IMR-90 (cell line): ENCODE measurements at regions not wholly inside any gene's neighbourhood (a gene's known extent, or its start where the extent isn't known, plus 50 kb on each side); places are given as distances from the start of the nearest gene placed in this dataset.

Experiments
- ATAC-seq: fragments of 200-7000 bp; cut with Tn5 transposase; 2 replicates; pipeline ENCODE4 v1.9.1; 2020; ENCODE audit warnings: low read depth, mild to moderate bottlenecking, moderate library complexity
- BruUV-seq: library from RNA; stranded (reverse); fragments of 400-500 nt; replicated peaks from 2 replicates; lab custom pipeline; 2021; lab: Mats Ljungman, UMichigan
- CTCF ChIA-PET: fragments of 300-600 bp; formaldehyde crosslinking; extraction: SDS; loops from one replicate; lab custom pipeline; 2021; ENCODE audit warnings: antibody characterized with exemption; lab: Yijun Ruan, JAX
- POLR2A ChIA-PET: fragments of 300-600 bp; sonication (Branson Sonifier 250); formaldehyde crosslinking; loops from one replicate; lab custom pipeline; 2022; ENCODE audit warnings: antibody characterized with exemption; ENCODE audit not compliant: unreplicated experiment; lab: Charles Lee
- DNase-seq: peaks from one replicate; pipeline ENCODE4 v3.0.0; 2013
- H2AFZ ChIP-seq: replicated peaks from 2 replicates; pipeline ENCODE3; 2013; ENCODE audit warnings: low read length, mild to moderate bottlenecking; ENCODE audit not compliant: poor library complexity
- H2AK5ac ChIP-seq: 2 replicates; pipeline ENCODE4 v1.6.1; 2013; ENCODE audit warnings: low read depth, low read length, inconsistent platforms
- H2AK9ac ChIP-seq: replicated peaks from 2 replicates; pipeline ENCODE3; 2013; ENCODE audit warnings: mild to moderate bottlenecking, low read depth, low read length, moderate library complexity; ENCODE audit not compliant: poor library complexity
- H2BK120ac ChIP-seq: 2 replicates; pipeline ENCODE4 v1.6.1; 2013; ENCODE audit warnings: low read depth, low read length, inconsistent platforms
- H2BK15ac ChIP-seq: 3 replicates; pipeline ENCODE4 v1.6.1; 2013; ENCODE audit warnings: low read depth, low read length, inconsistent platforms
- H2BK20ac ChIP-seq: 2 replicates; pipeline ENCODE4 v1.6.1; 2013; ENCODE audit warnings: low read depth, mild to moderate bottlenecking, inconsistent platforms, low read length, moderate library complexity
- H2BK5ac ChIP-seq: 2 replicates; pipeline ENCODE4 v1.6.1; 2013; ENCODE audit warnings: mild to moderate bottlenecking, low read depth, low read length, inconsistent platforms; ENCODE audit not compliant: poor library complexity, severe bottlenecking
- H3K14ac ChIP-seq: replicated peaks from 2 replicates; pipeline ENCODE4 v1.6.1; 2013; ENCODE audit warnings: low read depth, low read length, inconsistent platforms
- H3K18ac ChIP-seq: 2 replicates; pipeline ENCODE4 v1.6.1; 2013; ENCODE audit warnings: low read depth, low read length, control low read depth
- H3K23ac ChIP-seq: 2 replicates; pipeline ENCODE4 v1.6.1; 2013; ENCODE audit warnings: low read depth, low read length, inconsistent platforms
- H3K27ac ChIP-seq: 2 replicates; pipeline ENCODE4 v1.5.1; 2013; ENCODE audit warnings: mild to moderate bottlenecking, control low read depth, low read length; ENCODE audit not compliant: insufficient read depth
- H3K27me3 ChIP-seq: 2 replicates; pipeline ENCODE4 v1.6.1; 2013; ENCODE audit warnings: low read length; ENCODE audit not compliant: control insufficient read depth, insufficient read depth
- H3K36me3 ChIP-seq: 2 replicates; pipeline ENCODE4 v1.6.1; 2013; ENCODE audit warnings: low read length, mixed read lengths; ENCODE audit not compliant: control insufficient read depth, insufficient read depth
- H3K4ac ChIP-seq: 2 replicates; pipeline ENCODE4 v1.6.1; 2013; ENCODE audit warnings: low read depth, low read length, inconsistent platforms
- H3K4me1 ChIP-seq: 2 replicates; pipeline ENCODE4 v1.6.1; 2013; ENCODE audit warnings: low read length, mixed read lengths; ENCODE audit not compliant: control insufficient read depth, insufficient read depth
- H3K4me2 ChIP-seq: 2 replicates; pipeline ENCODE4 v1.6.1; 2013; ENCODE audit warnings: low read depth, mild to moderate bottlenecking, control low read depth, low read length, moderate library complexity
- H3K4me3 ChIP-seq: 2 replicates; pipeline ENCODE4 v1.5.1; 2013; ENCODE audit warnings: low read depth, mild to moderate bottlenecking, control low read depth, low read length, moderate library complexity; ENCODE audit not compliant: insufficient read depth
- H3K56ac ChIP-seq: 2 replicates; pipeline ENCODE4 v1.6.1; 2013; ENCODE audit warnings: low read length, inconsistent platforms; ENCODE audit not compliant: insufficient read depth; ENCODE audit errors: extremely low read depth
- H3K79me1 ChIP-seq, 2 experiments: 2 replicates each; pipeline ENCODE4 v1.6.1; 2013; ENCODE audit warnings: low read length in 2 of 2, inconsistent platforms in 1 of 2, low read depth in 1 of 2
- H3K9ac ChIP-seq: 2 replicates; pipeline ENCODE4 v1.6.1; 2013; ENCODE audit warnings: low read depth, low read length, control low read depth
- H3K9me1 ChIP-seq: 2 replicates; pipeline ENCODE4 v1.6.1; 2013; ENCODE audit warnings: low read length, inconsistent platforms; ENCODE audit not compliant: insufficient read depth
- H3K9me3 ChIP-seq: 2 replicates; pipeline ENCODE4 v1.6.1; 2013; ENCODE audit warnings: low read length; ENCODE audit not compliant: control insufficient read depth, insufficient read depth
- H4K20me1 ChIP-seq: 2 replicates; pipeline ENCODE4 v1.6.1; 2013; ENCODE audit warnings: low read length, inconsistent platforms; ENCODE audit not compliant: insufficient read depth
- H4K5ac ChIP-seq: 2 replicates; pipeline ENCODE4 v1.6.1; 2013; ENCODE audit warnings: mild to moderate bottlenecking, low read depth, low read length, control low read depth
- H4K8ac ChIP-seq, 2 experiments: 2 replicates each; pipeline ENCODE4 v1.6.1; 2013; ENCODE audit warnings: low read depth in 2 of 2, low read length in 2 of 2, control low read depth in 1 of 2, inconsistent platforms in 1 of 2
- H4K91ac ChIP-seq: 2 replicates; pipeline ENCODE4 v1.6.1; 2013; ENCODE audit warnings: low read depth, low read length, inconsistent platforms; ENCODE audit not compliant: insufficient read depth
- BHLHE40 ChIP-seq: fragments of 150-350 bp; IDR thresholded peaks from 2 replicates; pipeline ENCODE4 v1.6.1; 2016; ENCODE audit warnings: mild to moderate bottlenecking, low read depth, low read length
- CEBPB ChIP-seq: IDR thresholded peaks from 2 replicates; pipeline ENCODE4 v1.6.1; 2012; ENCODE audit warnings: low read depth, low read length, improper control_type of control experiment
- CHD1 ChIP-seq: IDR thresholded peaks from 2 replicates; pipeline ENCODE4 v1.6.1; 2012; ENCODE audit warnings: low read depth, low read length, improper control_type of control experiment
- ELK1 ChIP-seq: fragments of 150-350 bp; IDR thresholded peaks from 2 replicates; pipeline ENCODE4 v1.6.1; 2016; ENCODE audit warnings: low read depth, mild to moderate bottlenecking, low read length, moderate library complexity, borderline replicate concordance
- FOS ChIP-seq: fragments of 150-350 bp; IDR thresholded peaks from 2 replicates; pipeline ENCODE4 v1.6.1; 2016; ENCODE audit warnings: low read depth, low read length
- MAFK ChIP-seq: IDR thresholded peaks from 2 replicates; pipeline ENCODE4 v1.6.1; 2012; ENCODE audit warnings: low read depth, low read length, improper control_type of control experiment
- MAZ ChIP-seq: IDR thresholded peaks from 2 replicates; pipeline ENCODE4 v1.6.1; 2012; ENCODE audit warnings: low read depth, mild to moderate bottlenecking, low read length, improper control_type of control experiment, moderate library complexity, borderline replicate concordance
- MXI1 ChIP-seq: IDR thresholded peaks from 2 replicates; pipeline ENCODE4 v1.6.1; 2012; ENCODE audit warnings: low read depth, mild to moderate bottlenecking, low read length, moderate library complexity, borderline replicate concordance
- NFE2L2 ChIP-seq: fragments of 150-350 bp; IDR thresholded peaks from 2 replicates; pipeline ENCODE4 v1.6.1; 2016; ENCODE audit warnings: low read depth, mild to moderate bottlenecking, low read length
- POLR2A ChIP-seq: IDR thresholded peaks from 2 replicates; pipeline ENCODE4 v1.6.1; 2012; ENCODE audit warnings: mild to moderate bottlenecking, low read depth, low read length
- RAD21 ChIP-seq: IDR thresholded peaks from 2 replicates; pipeline ENCODE4 v1.6.1; 2012; ENCODE audit warnings: low read length, improper control_type of control experiment
- RCOR1 ChIP-seq: IDR thresholded peaks from 2 replicates; pipeline ENCODE4 v1.6.1; 2012; ENCODE audit warnings: mild to moderate bottlenecking, low read length, improper control_type of control experiment; ENCODE audit not compliant: insufficient replicate concordance
- RFX5 ChIP-seq: IDR thresholded peaks from 2 replicates; pipeline ENCODE4 v1.8.0; 2012; ENCODE audit warnings: low read depth, mild to moderate bottlenecking, low read length, moderate library complexity
- SMC3 ChIP-seq: fragments of 150-350 bp; IDR thresholded peaks from 2 replicates; pipeline ENCODE4 v1.6.1; 2016; ENCODE audit warnings: low read depth, mild to moderate bottlenecking, antibody characterized with exemption, low read length, moderate library complexity
- WGBS, 2 experiments: methylation state at CpG; one replicate each; pipeline versions ENCODE4 v1.1.5 to v1.1.7; 2013; ENCODE audit warnings: missing lambda C conversion rate in 2 of 2; ENCODE audit not compliant: insufficient read length in 1 of 2; ENCODE audit errors: extremely low coverage in 2 of 2; 5-methylcytosine and 5-hydroxymethylcytosine counted together
- dilution Hi-C: fragments of 300-500 bp; cut with HindIII; formaldehyde crosslinking; loops from one replicate; pipeline ENCODE4 v1.14.3; 2018; ENCODE audit warnings: low sequenced_read_pairs; ENCODE audit not compliant: unreplicated experiment
- in situ Hi-C: fragments of 300-500 bp; cut with MboI; formaldehyde crosslinking; loops from 3 replicates; pipeline ENCODE4 v1.14.3; 2019; ENCODE audit warnings: low sequenced_read_pairs, inconsistent platforms, mixed read lengths
- intact Hi-C: fragments of 100-400 bp; cut with micrococcal nuclease; formaldehyde crosslinking; loops from 2 replicates; pipeline ENCODE4 v1.10.0; 2022
- TF ChIP-seq, protein P1 (sequence below): conservative IDR thresholded peaks from 2 replicates; pipeline ENCODE4 v1.5.1; 2012; ENCODE audit warnings: mild to moderate bottlenecking, low read depth, low read length, improper control_type of control experiment
- TF ChIP-seq, protein P2 (sequence below): fragments of 150-350 bp; IDR thresholded peaks from 2 replicates; pipeline ENCODE4 v1.6.1; 2017; ENCODE audit warnings: mild to moderate bottlenecking, antibody characterized with exemption, low read length, low read depth

- no TSS peak for BruUV-seq
- no CpG with 5 or more reads among the region's 2 CpGs for WGBS, 2 experiments
Observed at GRCh38 chr6:112613410-112613809, 266.3 kb downstream of the RFPL4B start.

More at GRCh38 chr6:112613410-112613809, 266.3 kb downstream of the RFPL4B start:
- Histone ChIP-seq H3K27me3 (no peaks in the 10 kb centered on the region), H3K4me2 (no peak overlapping the region), H3K18ac (no peak overlapping the region), H3K56ac (0 out of 2 replicates have a peak overlapping the region, but pooled peaks have one; percentile 11), H3K4ac (no peak overlapping the region), H3K79me1 (no peaks in the 10 kb centered on the region), H2AFZ (no peak overlapping the region), H2AK5ac (no peak overlapping the region), H3K9ac (no peak overlapping the region), H2BK5ac (no peak overlapping the region), H3K14ac (no peak overlapping the region), H2BK120ac (no peak overlapping the region), H4K5ac (no peak overlapping the region), H2BK20ac (no peak overlapping the region), H2AK9ac (no peak overlapping the region), H2BK15ac (no peak overlapping the region), H4K8ac (no peak overlapping the region), H4K91ac (no peak overlapping the region), H3K23ac (no peak overlapping the region), H3K4me1 (no peaks in the 10 kb centered on the region), H3K9me3 (peaks cover 7% of the 10 kb centered on the region), H3K9me1 (no peaks in the 10 kb centered on the region), H4K20me1 (no peaks in the 10 kb centered on the region), H3K36me3 (no peaks in the 10 kb centered on the region), H3K4me3 (no peak overlapping the region), H3K27ac (no peak overlapping the region)
- POLR2A ChIA-PET = no interaction called here
- in situ Hi-C loops (no loop called here), intact Hi-C loops (no loop called here), dilution Hi-C loops (no loop called here)
- CTCF ChIA-PET = no interaction called here
- DNase-seq = no peak
- no peak for ATAC-seq
- no peak for TF ChIP-seq RCOR1
- TF ChIP-seq POLR2A = no peak
- TF ChIP-seq MAFK = no peak
- TF ChIP-seq MXI1 = no peak
- no peak for TF ChIP-seq RFX5
- no peak for TF ChIP-seq FOS
- TF ChIP-seq, protein P1, sequence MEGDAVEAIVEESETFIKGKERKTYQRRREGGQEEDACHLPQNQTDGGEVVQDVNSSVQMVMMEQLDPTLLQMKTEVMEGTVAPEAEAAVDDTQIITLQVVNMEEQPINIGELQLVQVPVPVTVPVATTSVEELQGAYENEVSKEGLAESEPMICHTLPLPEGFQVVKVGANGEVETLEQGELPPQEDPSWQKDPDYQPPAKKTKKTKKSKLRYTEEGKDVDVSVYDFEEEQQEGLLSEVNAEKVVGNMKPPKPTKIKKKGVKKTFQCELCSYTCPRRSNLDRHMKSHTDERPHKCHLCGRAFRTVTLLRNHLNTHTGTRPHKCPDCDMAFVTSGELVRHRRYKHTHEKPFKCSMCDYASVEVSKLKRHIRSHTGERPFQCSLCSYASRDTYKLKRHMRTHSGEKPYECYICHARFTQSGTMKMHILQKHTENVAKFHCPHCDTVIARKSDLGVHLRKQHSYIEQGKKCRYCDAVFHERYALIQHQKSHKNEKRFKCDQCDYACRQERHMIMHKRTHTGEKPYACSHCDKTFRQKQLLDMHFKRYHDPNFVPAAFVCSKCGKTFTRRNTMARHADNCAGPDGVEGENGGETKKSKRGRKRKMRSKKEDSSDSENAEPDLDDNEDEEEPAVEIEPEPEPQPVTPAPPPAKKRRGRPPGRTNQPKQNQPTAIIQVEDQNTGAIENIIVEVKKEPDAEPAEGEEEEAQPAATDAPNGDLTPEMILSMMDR = no peak
- no peak for TF ChIP-seq NFE2L2
- TF ChIP-seq BHLHE40 = no peak
- TF ChIP-seq RAD21 = no peak
- no peak for TF ChIP-seq CHD1
- TF ChIP-seq ELK1 = no peak
- TF ChIP-seq MAZ = no peak
- no peak for TF ChIP-seq CEBPB
- TF ChIP-seq, protein P2, sequence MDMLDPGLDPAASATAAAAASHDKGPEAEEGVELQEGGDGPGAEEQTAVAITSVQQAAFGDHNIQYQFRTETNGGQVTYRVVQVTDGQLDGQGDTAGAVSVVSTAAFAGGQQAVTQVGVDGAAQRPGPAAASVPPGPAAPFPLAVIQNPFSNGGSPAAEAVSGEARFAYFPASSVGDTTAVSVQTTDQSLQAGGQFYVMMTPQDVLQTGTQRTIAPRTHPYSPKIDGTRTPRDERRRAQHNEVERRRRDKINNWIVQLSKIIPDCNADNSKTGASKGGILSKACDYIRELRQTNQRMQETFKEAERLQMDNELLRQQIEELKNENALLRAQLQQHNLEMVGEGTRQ = no peak
- TF ChIP-seq SMC3 = no peak
